H1 (cell line): ENCODE measurements at regions not wholly inside any gene's neighbourhood (a gene's known extent, or its start where the extent isn't known, plus 50 kb on each side); places are given as distances from the start of the nearest gene placed in this dataset.

ENCODE experiments used
- CTCF ChIA-PET: fragments of 300-600 bp; sonication (Branson Sonifier 250); formaldehyde crosslinking; loops from one replicate; lab custom pipeline; 2021; ENCODE audit not compliant: partially characterized antibody; lab: Charles Lee
- POLR2A ChIA-PET: fragments of 300-600 bp; sonication (Branson Sonifier 250); formaldehyde crosslinking; loops from one replicate; lab custom pipeline; 2021; ENCODE audit warnings: inconsistent platforms; ENCODE audit not compliant: partially characterized antibody; lab: Charles Lee
- DNase-seq, 2 experiments: peaks; one replicate each; pipeline versions ENCODE4 v3.0.0 to v3.0.0-alpha.2; 2010 to 2022; ENCODE audit warnings: low spot score in 2 of 2, low read depth in 1 of 2, mixed read lengths in 1 of 2
- FAIRE-seq: peaks from 2 replicates; lab custom pipeline; 2011; peaks lifted over from hg19 to GRCh38; lab: Jason Lieb, UNC
- H2AFZ ChIP-seq: 2 replicates; pipeline ENCODE4 v1.8.1; 2012; ENCODE audit warnings: low read length, inconsistent platforms
- H2AK5ac ChIP-seq: 2 replicates; pipeline ENCODE4 v1.6.1; 2013; ENCODE audit warnings: low read depth, low read length
- H2BK120ac ChIP-seq: replicated peaks from 2 replicates; pipeline ENCODE3; 2013; ENCODE audit warnings: low read depth, low read length, inconsistent platforms
- H2BK12ac ChIP-seq: 2 replicates; pipeline ENCODE4 v1.6.1; 2013; ENCODE audit warnings: low read depth, low read length
- H2BK15ac ChIP-seq: 2 replicates; pipeline ENCODE4 v1.6.1; 2013; ENCODE audit warnings: low read length
- H2BK20ac ChIP-seq: 2 replicates; pipeline ENCODE4 v1.6.1; 2013; ENCODE audit warnings: low read length
- H2BK5ac ChIP-seq: 2 replicates; pipeline ENCODE4 v1.6.1; 2013; ENCODE audit warnings: low read depth, low read length
- H3K14ac ChIP-seq: 2 replicates; pipeline ENCODE4 v1.6.1; 2013; ENCODE audit warnings: inconsistent platforms; ENCODE audit not compliant: insufficient read length
- H3K18ac ChIP-seq: 2 replicates; pipeline ENCODE4 v1.6.1; 2013; ENCODE audit warnings: low read length; ENCODE audit errors: extremely low read depth
- H3K23ac ChIP-seq: 2 replicates; pipeline ENCODE4 v1.6.1; 2013; ENCODE audit warnings: inconsistent platforms; ENCODE audit not compliant: insufficient read length
- H3K23me2 ChIP-seq: 2 replicates; pipeline ENCODE4 v1.6.1; 2013; ENCODE audit warnings: low read depth, low read length
- H3K27ac ChIP-seq: 2 replicates; pipeline ENCODE4 v1.6.1; 2011; ENCODE audit warnings: low read depth, low read length, inconsistent platforms
- H3K27me3 ChIP-seq, 4 experiments: replicated peaks in 1 of 4; 1 replicate in 1 of 4; 2 replicates in 3 of 4; pipeline versions ENCODE4 v1.6.1 to v1.8.1; 2011 to 2013; ENCODE audit warnings: low read length in 3 of 4, mild to moderate bottlenecking in 3 of 4, inconsistent platforms in 2 of 4, mixed read lengths in 2 of 4, moderate library complexity in 1 of 4; ENCODE audit not compliant: control insufficient read depth in 3 of 4, insufficient read depth in 3 of 4; ENCODE audit errors: extremely low read depth in 1 of 4
- H3K36me3 ChIP-seq, 4 experiments: 2 replicates each; pipeline versions ENCODE4 v1.6.1 to v1.8.1; 2011 to 2013; ENCODE audit warnings: mild to moderate bottlenecking in 4 of 4, low read length in 3 of 4, moderate library complexity in 2 of 4, control low read depth in 1 of 4, inconsistent platforms in 1 of 4; ENCODE audit not compliant: insufficient read depth in 4 of 4, control insufficient read depth in 2 of 4
- H3K4ac ChIP-seq: replicated peaks from 2 replicates; pipeline ENCODE3; 2013; ENCODE audit warnings: low read length, low read depth, mixed read lengths, inconsistent platforms; ENCODE audit not compliant: insufficient read length
- H3K4me1 ChIP-seq, 4 experiments: replicated peaks in 1 of 4; 1 replicate in 1 of 4; 2 replicates in 3 of 4; pipeline versions ENCODE4 v1.6.1 to v1.8.1; 2011 to 2013; ENCODE audit warnings: low read length in 3 of 4, inconsistent platforms in 2 of 4, mixed read lengths in 1 of 4; ENCODE audit not compliant: insufficient read depth in 4 of 4, control insufficient read depth in 3 of 4
- H3K4me2 ChIP-seq, 2 experiments: 2 replicates each; pipeline versions ENCODE4 v1.6.1 to v1.8.1; 2011 to 2013; ENCODE audit warnings: low read depth in 2 of 2, low read length in 2 of 2, control low read depth in 1 of 2, inconsistent platforms in 1 of 2, mild to moderate bottlenecking in 1 of 2; ENCODE audit not compliant: insufficient read depth in 1 of 2
- H3K4me3 ChIP-seq, 4 experiments: fragments of 200-600, 300-600 bp in 1 of 4; sonication (generic), shearing (Covaris generic), sonication (Bioruptor Twin) in 1 of 4; 2 replicates each; pipeline versions ENCODE4 v1.5.1 to v1.8.1; 2011 to 2016; ENCODE audit warnings: low read length in 4 of 4, low read depth in 3 of 4, control low read depth in 2 of 4, inconsistent platforms in 2 of 4, mild to moderate bottlenecking in 2 of 4, mixed read lengths in 1 of 4, moderate library complexity in 1 of 4; ENCODE audit not compliant: insufficient read depth in 2 of 4; ENCODE audit errors: extremely low read depth in 1 of 4
- H3K56ac ChIP-seq: replicated peaks from 2 replicates; pipeline ENCODE3; 2013; ENCODE audit warnings: low read depth, mild to moderate bottlenecking, mixed read lengths, low read length, inconsistent platforms; ENCODE audit not compliant: insufficient read length
- H3K79me1 ChIP-seq: 2 replicates; pipeline ENCODE4 v1.6.1; 2013; ENCODE audit warnings: low read depth, low read length, control low read depth
- H3K79me2 ChIP-seq, 2 experiments: 2 replicates each; pipeline versions ENCODE4 v1.6.1 to v1.8.1; 2012 to 2013; ENCODE audit warnings: low read length in 2 of 2, mild to moderate bottlenecking in 2 of 2, inconsistent platforms in 1 of 2; ENCODE audit not compliant: insufficient read depth in 2 of 2, control insufficient read depth in 1 of 2
- H3K9ac ChIP-seq, 4 experiments: replicated peaks in 1 of 4; 1 replicate in 1 of 4; 2 replicates in 3 of 4; pipeline versions ENCODE4 v1.6.1 to v1.8.1; 2011 to 2013; ENCODE audit warnings: low read depth in 3 of 4, low read length in 3 of 4, control low read depth in 2 of 4, mild to moderate bottlenecking in 2 of 4, moderate library complexity in 2 of 4, inconsistent platforms in 1 of 4; ENCODE audit errors: extremely low read depth in 1 of 4
- H3K9me3 ChIP-seq, 2 experiments: 2 replicates each; pipeline versions ENCODE4 v1.6.1 to v1.8.1; 2012 to 2013; ENCODE audit warnings: mild to moderate bottlenecking in 2 of 2, moderate library complexity in 2 of 2, control low read depth in 1 of 2, inconsistent platforms in 1 of 2, low read depth in 1 of 2, low read length in 1 of 2, mixed read lengths in 1 of 2; ENCODE audit not compliant: insufficient read depth in 2 of 2
- H4K20me1 ChIP-seq, 2 experiments: replicated peaks in 1 of 2; 2 replicates each; pipeline versions ENCODE3 to v1.8.1; 2011 to 2013; ENCODE audit warnings: inconsistent platforms in 2 of 2, low read length in 2 of 2, mild to moderate bottlenecking in 1 of 2; ENCODE audit not compliant: insufficient read depth in 2 of 2, control insufficient read depth in 1 of 2
- H4K5ac ChIP-seq: 2 replicates; pipeline ENCODE4 v1.6.1; 2013; ENCODE audit warnings: low read length, low read depth, mixed read lengths, inconsistent platforms; ENCODE audit not compliant: insufficient read length
- H4K8ac ChIP-seq: 2 replicates; pipeline ENCODE4 v1.8.0; 2013; ENCODE audit warnings: mild to moderate bottlenecking, moderate library complexity, low read length, inconsistent platforms; ENCODE audit not compliant: insufficient read depth; ENCODE audit errors: extremely low read depth
- H4K91ac ChIP-seq: replicated peaks from 2 replicates; pipeline ENCODE3; 2013; ENCODE audit warnings: low read length, mixed read lengths, inconsistent platforms; ENCODE audit not compliant: insufficient read length
- ATF2 ChIP-seq: IDR thresholded peaks from 2 replicates; pipeline ENCODE4 v1.6.1; 2012; ENCODE audit warnings: low read length, inconsistent platforms
- FOSL1 ChIP-seq: IDR thresholded peaks from 2 replicates; pipeline ENCODE4 v1.6.1; 2011; ENCODE audit warnings: mild to moderate bottlenecking, low read depth, low read length, moderate library complexity; ENCODE audit not compliant: insufficient read depth
- MAFK ChIP-seq: IDR thresholded peaks from 2 replicates; pipeline ENCODE4 v1.6.1; 2012; ENCODE audit warnings: low read depth, mild to moderate bottlenecking, improper control_type of control experiment, low read length
- SAP30 ChIP-seq: fragments of 300-600 bp; sonication (generic); IDR thresholded peaks from 2 replicates; pipeline ENCODE4 v1.7.1; 2012; ENCODE audit warnings: low read length, moderate library complexity, mild to moderate bottlenecking, inconsistent platforms; ENCODE audit not compliant: insufficient read depth, insufficient replicate concordance
- WGBS, 2 experiments: shearing (Covaris generic) in 1 of 2; methylation state at CpG; one replicate each; pipeline versions ENCODE4 v1.1.6 to v1.1.7; 2013 to 2015; ENCODE audit warnings: low lambda C conversion rate in 2 of 2, mixed read lengths in 2 of 2, inconsistent platforms in 1 of 2, low coverage in 1 of 2, missing lambda C conversion rate in 1 of 2; ENCODE audit not compliant: insufficient replicate concordance in 2 of 2, insufficient coverage in 1 of 2, insufficient read length in 1 of 2; ENCODE audit errors: extremely low coverage in 1 of 2, missing lambda C conversion rate in 1 of 2; 5-methylcytosine and 5-hydroxymethylcytosine counted together

- no peak overlapping the region for H2BK20ac ChIP-seq
- H3K14ac ChIP-seq, result no peak overlapping the region
- no peak overlapping the region for H3K56ac ChIP-seq
- peak overlapping the region; percentile 75; the same call in 1 of the 2 replicates for H2BK12ac ChIP-seq
- no peaks in the 10 kb centered on the region for H4K20me1 ChIP-seq
- CTCF ChIA-PET, result interaction anchor here (0.6 to 0.9 kb wide), 2 partner anchors 30 to 217 kb away, joined by 3 read pairs; no protein-coding TSS in a partner anchor
- H3K79me1 ChIP-seq, result no peaks in the 10 kb centered on the region
- H3K23ac ChIP-seq, result no peak overlapping the region
- no peak overlapping the region for H4K91ac ChIP-seq
- no peak overlapping the region for H2AFZ ChIP-seq
- peak overlapping the region; percentile 34 for H2BK120ac ChIP-seq
- H3K23me2 ChIP-seq, result no peaks in the 10 kb centered on the region
- H3K27ac ChIP-seq, result no peak overlapping the region
- H3K4ac ChIP-seq, result no peak overlapping the region
- H3K4me1 ChIP-seq, result peaks cover 0 to 13% (median 2%) of the 10 kb centered on the region in 4 experiments; a peak in 6 of 7 replicates
- WGBS, 2 experiments, result 90% methylated on average over 17 of the region's 17 CpGs; no CpG with 5 or more reads in 1 of the 2 experiments
- no peaks in the 10 kb centered on the region for H3K9me3 ChIP-seq
- H3K4me2 ChIP-seq, result no peak overlapping the region
- no peaks in the 10 kb centered on the region for H3K79me2 ChIP-seq
- H2BK15ac ChIP-seq, result no peak overlapping the region
- H2BK5ac ChIP-seq, result no peak overlapping the region
- no peak overlapping the region for H2AK5ac ChIP-seq
- no peak overlapping the region for H4K5ac ChIP-seq
- no peak overlapping the region for H3K9ac ChIP-seq
- no peak overlapping the region for H4K8ac ChIP-seq
- FAIRE-seq, result no peak
- H3K27me3 ChIP-seq, result no peaks in the 10 kb centered on the region
- no peak for DNase-seq
- TF ChIP-seq SAP30, result no peak
- TF ChIP-seq FOSL1, result no peak
- TF ChIP-seq ATF2, result no peak
- no peak for TF ChIP-seq MAFK
- POLR2A ChIA-PET, result no interaction called here
- H3K18ac ChIP-seq, result no peak overlapping the region
- H3K36me3 ChIP-seq, result no peaks in the 10 kb centered on the region
- no peak overlapping the region for H3K4me3 ChIP-seq
Observed at GRCh38 chr5:117094114-117094815, 519.6 kb upstream of the SEMA6A start.
